UCSD-AML1 (cell line): ENCODE measurements at regions not wholly inside any gene's neighbourhood (a gene's known extent, or its start where the extent isn't known, plus 50 kb on each side); places are given as distances from the start of the nearest gene placed in this dataset.

Source experiments
- DNase-seq: peaks from one replicate; lab custom pipeline; 2025; ENCODE audit not compliant: unreplicated experiment; lab: John Stamatoyannopoulos, UW

GRCh38 chr17:65370669-65371131, 190.7 kb downstream of the AXIN2 start:
- DNase-seq: peak; percentile 31

GRCh38 chr17:65368341-65368740, 193.1 kb downstream of the AXIN2 start:
- DNase-seq: no peak

GRCh38 chr17:65366102-65366844, 195.2 kb downstream of the AXIN2 start:
- DNase-seq: no peak

GRCh38 chr17:65365169-65365568, 196.3 kb downstream of the AXIN2 start:
- DNase-seq: no peak

GRCh38 chr17:65364438-65364837, 197.0 kb downstream of the AXIN2 start:
- no peak for DNase-seq

GRCh38 chr17:65362826-65363225, 198.6 kb downstream of the AXIN2 start:
- no peak for DNase-seq

- DNase-seq: no peak
Measured at GRCh38 chr17:65360961-65361552, 200.4 kb downstream of the AXIN2 start.

- DNase-seq: no peak
Measured at GRCh38 chr17:65359016-65359415, 202.4 kb downstream of the AXIN2 start.

- no peak for DNase-seq
Measured at GRCh38 chr17:65356536-65356935, 204.9 kb downstream of the AXIN2 start.

- DNase-seq: no peak
Measured at GRCh38 chr17:65355246-65355645, 206.2 kb downstream of the AXIN2 start.

- DNase-seq: no peak
Measured at GRCh38 chr17:65349916-65350315, 211.5 kb downstream of the AXIN2 start.

- no peak for DNase-seq
Measured at GRCh38 chr17:65346166-65346565, 209.0 kb downstream of the RGS9 start.

GRCh38 chr17:65345261-65346005, 208.3 kb downstream of the RGS9 start:
- no peak for DNase-seq

- no peak for DNase-seq
Measured at GRCh38 chr17:65340401-65340800, 203.2 kb downstream of the RGS9 start.

GRCh38 chr17:65334406-65334805, 197.2 kb downstream of the RGS9 start:
- no peak for DNase-seq

- no peak for DNase-seq
Measured at GRCh38 chr17:65332779-65333178, 195.6 kb downstream of the RGS9 start.

- no peak for DNase-seq
Measured at GRCh38 chr17:65332375-65332774, 195.2 kb downstream of the RGS9 start.

- no peak for DNase-seq
Measured at GRCh38 chr17:65328567-65328966, 191.4 kb downstream of the RGS9 start.

- no peak for DNase-seq
Measured at GRCh38 chr17:65324611-65325342, 187.6 kb downstream of the RGS9 start.

GRCh38 chr17:65323049-65323448, 185.9 kb downstream of the RGS9 start:
- DNase-seq: no peak

- no peak for DNase-seq
Measured at GRCh38 chr17:65320820-65321219, 183.7 kb downstream of the RGS9 start.
